Activated T-helper 1 cell treated with anti-CD3 and anti-CD28 coated beads, Interleukin-2, amount 50 U/mL, for 16 hours (primary cell): ENCODE measurements at regions not wholly inside any gene's neighbourhood (a gene's known extent, or its start where the extent isn't known, plus 50 kb on each side); places are given as distances from the start of the nearest gene placed in this dataset.

Experiments used
- DNase-seq, 2 donors: peaks; one replicate each; pipeline ENCODE4 v3.0.0-alpha.2; 2020; ENCODE audit warnings: low read depth in 1 of 2, low spot score in 1 of 2

DNA sequence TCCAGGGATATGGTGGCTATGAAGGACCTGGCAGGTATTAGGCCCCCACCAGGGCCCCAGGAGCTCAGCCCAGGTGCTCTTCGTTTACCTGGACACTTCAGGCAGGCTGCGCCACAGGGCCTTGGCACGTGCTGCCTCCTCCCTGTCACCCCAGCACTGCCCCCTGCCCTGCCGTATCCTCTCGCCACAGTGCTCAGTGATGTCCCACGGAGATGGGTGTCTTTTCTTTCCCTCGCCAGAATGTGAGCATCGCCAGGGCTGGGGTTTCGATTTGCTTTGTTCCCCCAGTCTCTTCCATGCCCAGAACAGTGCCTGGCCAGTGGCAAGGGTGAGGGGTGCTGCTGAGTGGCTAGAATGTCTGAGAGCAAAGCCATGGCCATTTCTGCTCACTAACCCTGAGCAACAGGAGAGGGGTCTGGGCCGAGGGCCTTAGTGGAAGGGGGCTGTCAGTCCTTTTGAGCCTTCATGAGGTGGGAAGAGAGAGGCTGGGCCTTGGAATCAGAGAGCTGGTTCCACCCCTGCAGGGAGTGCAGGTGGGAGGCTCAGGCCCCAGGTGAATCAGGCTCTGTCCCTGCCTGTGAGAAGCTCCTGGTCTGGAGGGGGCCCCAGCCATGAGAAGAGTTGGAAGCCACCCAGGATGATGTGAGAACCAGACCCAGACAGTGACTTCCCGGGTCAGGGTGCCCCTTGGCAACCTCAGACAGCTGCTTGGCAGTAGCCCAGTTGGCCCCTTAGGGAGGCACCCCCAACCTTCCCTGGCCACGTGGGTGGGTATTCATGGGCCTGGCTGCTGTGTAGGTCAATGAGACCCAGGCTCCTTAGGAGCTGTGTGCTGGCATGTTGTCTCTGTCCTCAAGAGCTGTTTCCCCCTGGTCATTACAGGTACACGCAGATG, 129.9 kb upstream of the HS6ST1 start:
- no peak for DNase-seq

DNA sequence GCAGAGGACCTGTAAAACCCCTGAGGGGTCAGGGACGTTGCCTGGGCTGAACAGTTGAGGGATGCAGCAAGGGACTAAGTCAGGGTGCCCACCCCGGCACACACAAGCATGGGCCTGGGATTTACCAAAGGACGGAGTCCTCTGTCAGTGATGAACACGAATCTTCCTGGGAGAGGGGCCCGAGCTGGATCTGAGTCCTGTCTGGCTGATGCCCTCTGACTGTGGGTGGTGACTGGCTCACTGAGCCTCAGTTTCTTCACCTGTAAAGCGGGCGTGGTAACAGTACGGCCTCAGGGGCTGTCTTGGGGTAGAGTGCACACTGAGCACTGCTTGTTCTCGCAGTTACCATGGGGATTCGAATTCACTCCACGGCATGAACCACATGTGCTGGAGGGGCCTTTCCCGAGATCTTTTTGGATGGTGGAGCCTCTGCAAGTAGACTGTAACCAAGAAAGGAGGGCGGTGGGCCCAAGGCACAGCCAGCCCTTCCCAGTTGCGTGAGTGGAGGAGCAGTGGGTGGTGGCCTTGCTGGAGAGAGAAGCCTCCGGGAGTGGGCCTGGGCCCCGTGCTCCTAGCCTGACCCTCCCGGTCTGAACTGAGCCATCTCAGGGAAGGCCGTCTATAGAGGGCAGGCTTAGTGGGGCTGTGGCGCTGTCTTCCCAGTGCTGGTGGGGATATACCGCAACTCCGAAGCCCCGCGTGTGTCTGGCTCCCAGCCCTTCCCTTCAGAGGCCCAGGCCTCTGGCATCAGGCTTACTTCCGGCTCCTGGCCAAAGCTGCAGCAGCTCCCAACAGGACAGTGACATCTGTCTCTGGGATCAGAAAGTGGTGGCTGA, 130.8 kb upstream of the HS6ST1 start:
- DNase-seq: no peak

DNA sequence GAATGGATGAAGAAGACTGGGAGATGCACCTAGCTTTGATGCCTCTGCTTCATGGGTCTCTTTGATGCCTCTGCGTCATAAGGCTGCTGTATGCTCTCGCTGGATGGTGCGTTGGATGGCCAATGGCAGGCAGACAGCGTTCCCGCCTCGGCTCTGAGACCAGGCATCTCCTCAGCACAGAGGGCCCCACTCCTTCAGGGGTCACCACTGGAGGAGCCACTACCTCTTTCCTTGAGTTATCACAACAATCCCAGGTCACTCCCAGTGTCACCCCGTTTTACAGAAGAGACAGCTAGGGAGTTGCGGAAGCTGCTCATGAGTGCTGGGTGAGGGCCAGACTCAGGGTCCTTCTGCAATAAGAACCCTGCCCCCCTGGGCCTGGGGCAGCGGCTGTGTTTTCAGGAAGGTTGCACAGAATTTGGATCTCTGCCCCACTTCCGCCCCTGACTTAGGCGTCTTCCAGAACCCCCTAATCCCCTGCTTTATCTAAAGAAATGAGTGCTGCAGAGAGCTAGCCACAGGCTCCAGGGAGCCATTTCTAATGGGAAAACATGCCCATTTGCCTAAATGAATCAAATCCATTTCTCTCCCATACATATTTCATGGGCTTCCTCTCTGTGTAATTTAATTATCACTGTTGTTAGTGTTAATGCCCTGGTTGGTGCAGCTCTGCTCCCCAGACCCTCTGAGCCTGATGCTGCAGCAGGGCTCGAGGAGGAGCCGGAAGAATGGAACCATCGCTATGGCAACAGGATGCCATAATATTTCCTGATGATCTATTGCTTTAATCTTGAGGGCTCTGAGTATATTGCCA, 131.8 kb upstream of the HS6ST1 start:
- no peak for DNase-seq

DNA sequence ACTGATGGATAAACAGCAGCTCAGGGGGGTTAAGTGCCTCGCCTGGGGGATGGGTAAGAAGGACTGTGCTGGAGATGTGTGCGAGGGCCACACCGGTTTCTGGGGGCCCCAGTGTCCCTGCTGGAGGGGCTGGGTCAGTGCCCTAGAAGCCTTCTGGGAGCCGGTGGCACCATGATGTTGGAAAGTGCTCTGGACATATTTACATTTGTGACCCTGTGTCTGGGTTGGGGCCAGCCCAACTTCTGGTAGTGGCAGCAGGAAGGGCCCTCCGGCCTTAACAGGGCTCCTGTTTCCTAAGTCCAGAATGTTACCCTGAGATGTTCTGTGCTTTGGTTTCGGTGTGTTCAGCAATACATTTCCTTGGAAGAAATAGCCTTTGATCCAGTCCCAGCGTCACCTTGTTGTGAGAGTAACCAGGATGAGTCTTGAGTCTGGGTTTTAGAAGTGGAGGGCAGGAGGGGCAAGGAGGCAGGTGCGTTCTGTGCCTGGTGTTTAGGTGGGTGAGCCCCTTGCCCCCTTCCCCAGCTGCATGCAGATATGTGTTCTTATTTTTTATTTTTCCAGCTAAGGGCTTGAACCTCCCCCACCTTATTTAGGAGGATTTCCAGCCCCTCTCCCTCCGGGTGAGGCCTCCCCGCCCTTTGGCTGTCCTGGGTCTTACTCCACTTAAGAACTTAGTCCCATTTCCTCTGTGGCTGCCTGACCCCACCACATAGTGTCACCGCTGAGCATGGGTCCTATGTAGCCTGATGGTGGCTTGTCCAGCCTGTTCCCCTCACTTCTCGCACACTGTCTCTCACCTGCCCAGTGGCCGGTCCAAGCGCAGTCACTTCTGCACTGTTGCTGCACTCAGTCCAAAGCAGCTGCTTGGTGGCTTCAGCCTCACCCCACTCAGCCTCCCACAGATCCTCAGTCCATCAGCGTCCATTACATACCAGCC, 132.7 kb upstream of the HS6ST1 start:
- no peak for DNase-seq

DNA sequence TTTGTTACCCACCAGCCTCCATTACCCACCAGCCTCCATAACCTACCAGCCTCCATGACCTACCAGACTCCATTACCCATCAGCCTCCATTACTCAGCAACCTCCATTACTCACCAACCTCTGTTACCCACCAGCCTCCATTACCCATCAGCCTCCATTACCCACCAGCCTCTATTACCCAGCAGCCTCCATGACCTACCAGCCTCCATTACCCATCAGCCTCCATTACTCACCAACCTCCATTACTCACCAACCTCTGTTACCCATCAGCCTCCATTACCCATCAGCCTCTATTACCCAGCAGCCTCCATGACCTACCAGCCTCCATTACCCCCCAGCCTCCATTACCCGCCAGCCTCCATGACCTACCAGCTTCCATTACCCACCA, 133.3 kb upstream of the HS6ST1 start:
- DNase-seq: no peak

DNA sequence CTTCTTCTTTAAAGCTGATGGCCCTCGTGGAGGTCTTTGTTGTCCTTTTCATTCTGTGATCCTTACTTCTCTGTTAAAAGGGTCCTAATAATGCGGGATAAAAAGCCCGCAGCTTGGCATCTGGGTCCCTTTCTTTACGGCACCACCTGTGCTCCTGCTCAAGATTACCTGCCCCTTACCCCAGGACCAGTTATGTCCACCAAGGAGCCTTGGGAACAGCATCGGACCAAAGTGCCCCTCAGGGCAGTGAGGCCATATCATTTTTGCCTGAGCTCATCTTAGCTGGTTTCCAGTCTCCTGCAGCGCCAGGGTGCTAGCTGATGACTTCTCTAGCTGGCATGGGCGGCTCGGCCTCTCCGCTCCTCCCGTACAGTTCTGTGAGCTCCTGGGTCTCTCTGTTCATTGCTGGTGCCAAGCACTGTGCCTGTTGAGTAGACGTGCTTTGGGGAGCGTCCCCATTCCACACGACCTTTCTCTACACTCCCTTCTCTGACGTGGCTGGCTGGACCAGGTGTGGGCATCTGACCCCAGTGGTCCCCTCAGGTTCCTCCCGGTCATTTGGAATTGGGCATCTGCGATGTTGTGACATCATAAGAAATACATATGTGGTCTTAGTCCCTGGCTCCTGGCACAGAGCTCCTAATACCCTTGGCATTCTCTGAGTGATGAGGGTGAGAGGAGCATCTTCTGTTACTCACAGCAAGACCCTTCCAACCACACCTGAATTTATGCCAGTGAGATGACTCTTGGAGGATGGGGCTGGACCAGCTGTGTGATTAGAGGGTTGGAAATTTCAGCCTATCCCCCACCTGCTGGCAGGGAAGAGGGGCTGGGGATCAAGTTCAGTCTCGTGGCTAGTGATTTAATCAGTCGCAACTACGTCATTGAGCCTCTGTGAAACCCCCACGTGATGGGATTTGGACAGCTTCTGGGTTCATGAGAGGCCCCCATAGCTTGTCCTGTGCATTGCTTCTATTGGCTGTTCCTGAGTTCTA, 134.2 kb upstream of the HS6ST1 start:
- no peak for DNase-seq

DNA sequence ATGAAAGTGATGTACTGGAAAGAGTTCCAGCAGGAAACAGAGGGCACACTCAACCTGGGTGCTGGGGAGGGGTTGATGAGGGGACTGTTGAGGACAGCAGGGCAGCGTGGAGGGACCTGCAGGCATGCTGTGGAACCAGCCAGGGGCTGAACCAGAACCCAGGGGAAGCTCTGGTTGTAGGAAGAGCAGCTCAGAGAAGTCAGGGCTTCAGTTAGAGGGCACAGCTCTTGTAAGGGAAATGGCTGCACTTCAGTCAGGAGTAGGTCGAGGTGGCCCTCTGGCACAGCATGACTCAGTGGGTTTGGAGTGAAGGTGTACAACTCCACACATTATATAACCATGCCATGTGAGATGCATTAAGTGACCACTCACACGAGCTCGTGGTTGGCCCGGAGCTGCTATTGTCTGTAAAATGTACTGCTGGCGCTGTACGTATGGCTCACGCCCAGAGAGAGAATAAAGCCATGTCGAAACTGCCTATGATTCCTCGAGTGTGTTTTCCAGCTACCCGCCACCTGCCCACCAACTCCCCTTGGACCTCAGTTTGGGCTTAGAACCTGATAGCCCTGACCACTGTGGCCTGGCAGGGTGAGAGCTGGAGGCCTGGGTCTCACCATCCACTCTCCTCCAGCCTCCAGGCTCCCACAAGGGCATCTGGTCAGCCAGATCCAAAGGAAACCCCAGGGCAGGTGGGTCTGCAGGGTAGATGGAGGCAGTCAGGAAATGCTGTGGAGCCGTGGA, 136.5 kb upstream of the HS6ST1 start:
- DNase-seq: no peak

DNA sequence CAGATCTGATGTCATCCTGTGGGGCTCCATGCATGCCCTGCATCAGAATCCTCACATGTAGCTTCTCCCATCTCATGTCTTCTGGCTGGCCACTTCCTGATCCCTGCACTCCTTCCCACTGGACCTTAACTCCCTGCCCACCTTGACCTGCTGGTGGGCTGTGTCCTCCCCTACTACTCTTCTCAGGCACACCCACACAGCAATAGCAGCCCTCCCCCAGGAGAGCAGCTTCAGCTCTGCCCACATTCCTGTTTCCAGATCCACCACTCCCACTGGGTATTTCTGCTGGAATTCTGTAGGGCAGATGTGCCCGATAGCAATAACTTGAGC, 137.0 kb upstream of the HS6ST1 start:
- DNase-seq: no peak

DNA sequence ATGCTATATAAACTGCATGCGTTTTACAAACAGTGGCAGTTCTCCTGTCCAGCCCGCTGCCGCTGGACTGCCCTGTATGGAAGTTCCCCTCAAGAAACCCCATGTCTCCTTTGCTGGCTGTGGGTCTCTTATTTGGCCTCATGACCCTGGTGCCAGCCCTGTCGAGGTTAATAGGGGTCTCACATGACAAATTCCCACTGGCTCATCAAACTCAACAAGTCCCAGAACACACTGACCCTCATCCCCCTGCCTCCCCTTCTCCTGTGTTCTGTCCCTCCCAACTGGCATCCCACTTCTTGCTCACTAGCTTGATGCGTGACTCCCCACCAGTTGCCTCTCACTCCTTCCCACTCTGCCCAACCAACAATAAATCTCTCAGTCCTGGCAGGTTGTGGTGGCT, 137.6 kb upstream of the HS6ST1 start:
- DNase-seq: no peak

DNA sequence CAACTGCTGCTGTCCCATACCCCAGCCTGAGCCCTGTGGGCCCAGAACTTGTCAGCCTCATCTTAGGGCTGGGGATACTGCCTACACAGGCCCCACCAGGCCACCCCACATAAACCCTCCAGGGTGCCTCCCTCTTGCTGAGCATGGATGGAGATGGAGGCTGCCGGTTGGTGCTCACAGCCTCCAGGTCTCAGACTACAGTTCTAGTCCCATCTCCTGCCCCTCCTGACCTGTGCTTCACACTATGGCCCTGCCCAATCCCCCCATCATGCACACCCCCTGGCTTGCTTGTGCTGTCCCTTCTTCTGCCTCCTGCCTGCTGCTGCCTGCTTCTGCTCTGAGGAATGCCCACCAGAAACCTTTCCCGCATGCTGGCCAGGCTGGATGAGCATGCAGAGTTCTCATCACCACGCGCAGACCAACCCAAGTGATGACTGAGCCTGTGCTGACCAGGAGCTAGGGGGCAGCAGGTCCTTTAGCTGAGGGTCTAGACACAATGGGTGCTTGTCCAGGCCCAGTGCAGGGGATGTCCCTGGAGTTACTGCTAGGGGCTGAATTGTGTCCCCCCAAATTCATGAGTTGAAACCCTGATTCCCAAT, 138.4 kb upstream of the HS6ST1 start:
- DNase-seq: no peak

DNA sequence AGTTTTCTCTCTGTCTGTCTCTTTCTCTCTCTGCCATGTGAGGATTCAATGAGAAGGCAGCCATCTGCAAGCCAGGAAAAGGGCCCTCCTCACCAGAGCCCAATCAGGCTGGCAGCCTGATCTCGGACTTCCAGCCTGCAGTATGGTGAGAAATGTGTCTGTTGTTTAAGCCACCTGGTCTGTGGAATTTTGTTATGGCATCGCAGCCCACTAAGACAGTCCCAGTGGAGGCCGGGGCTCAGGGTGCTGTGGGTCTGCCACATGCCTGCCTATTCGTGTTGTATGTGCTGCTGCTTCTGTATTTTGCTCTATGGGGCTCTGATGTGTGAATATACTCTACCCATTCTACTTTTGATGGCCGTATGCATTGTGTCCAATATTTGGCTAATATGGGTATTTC, 139.0 kb upstream of the HS6ST1 start:
- no peak for DNase-seq

DNA sequence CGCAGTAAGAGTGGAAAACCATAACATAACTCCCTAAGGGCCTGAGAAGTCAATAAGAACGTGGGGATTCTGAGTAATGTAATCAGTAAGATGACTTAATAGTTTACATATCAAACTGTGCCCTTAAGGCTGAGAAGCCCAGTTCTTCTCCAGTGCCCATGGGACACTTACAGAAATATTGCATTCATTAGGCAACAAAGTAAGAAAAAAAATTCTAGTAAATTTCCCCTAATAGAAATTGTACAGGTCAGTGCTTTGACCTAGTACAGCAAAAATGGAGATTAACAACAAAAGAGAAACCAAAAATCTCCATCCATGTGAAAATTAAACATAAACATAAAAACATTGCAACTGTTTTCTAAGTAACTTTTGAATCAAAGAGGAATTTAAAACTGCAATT, 139.8 kb upstream of the HS6ST1 start:
- no peak for DNase-seq

DNA sequence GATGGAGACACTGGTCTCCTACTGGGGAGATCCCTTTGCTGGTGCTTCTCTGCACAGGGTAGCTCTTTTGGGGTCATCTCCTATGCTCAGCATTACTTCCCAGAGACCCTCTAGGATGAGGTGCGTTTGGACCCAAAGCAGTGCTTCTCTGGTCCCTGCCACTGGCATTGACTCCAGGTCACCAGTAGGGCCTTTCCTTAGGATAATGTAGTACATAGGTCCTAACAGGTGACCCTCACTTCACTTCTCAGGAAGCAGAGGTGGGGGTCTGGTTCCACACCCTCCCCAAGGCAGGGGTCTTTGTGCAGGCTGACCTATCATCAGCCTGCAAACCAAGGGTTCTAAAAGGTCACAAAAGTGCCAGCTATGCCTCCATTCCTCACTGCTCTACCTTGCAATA, 145.8 kb upstream of the HS6ST1 start:
- DNase-seq: no peak

DNA sequence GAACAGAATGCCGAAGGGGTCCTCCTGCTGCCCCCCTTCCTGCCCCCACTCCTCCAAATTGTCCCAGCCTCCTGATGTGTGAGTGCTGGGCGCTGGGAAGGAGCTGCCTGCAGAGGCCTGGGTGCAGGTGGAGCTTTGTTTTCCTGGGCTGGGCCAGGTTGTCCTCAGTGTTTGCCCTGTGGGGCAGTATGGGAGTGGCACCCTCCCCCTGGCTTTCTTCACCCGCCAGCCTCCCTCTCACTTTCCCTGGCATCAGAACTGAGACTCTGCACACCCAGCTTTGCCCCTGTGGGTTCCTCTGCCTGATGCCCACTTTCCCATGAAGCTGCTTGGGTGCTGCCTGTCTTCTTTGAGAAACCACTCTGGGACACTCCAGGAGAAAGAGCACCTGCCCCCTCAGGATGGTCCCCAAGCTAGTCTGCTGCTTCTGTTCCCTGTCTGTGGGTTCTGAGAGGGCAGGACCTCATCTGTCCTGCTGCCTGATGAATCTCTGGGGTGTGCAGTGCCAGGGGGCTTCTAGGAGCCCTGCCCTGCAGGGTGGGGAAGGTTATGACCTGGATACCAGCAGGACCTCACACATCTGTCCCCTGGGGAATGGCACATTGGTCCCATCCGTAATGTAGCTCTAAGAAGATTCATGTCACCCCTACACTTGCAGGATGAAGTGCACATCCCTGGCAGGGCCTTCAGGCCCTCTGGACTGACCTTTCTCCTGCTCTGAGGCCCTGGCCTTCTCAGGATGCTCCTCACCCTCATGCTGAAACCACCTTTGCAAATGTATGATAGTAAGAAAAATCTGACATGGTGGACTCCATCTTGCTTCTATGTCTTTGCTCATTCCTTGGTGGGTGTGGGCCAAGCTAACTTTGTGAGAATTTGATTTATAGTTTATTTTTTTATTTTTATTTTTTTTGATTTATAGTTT, 146.8 kb upstream of the HS6ST1 start:
- DNase-seq: no peak

DNA sequence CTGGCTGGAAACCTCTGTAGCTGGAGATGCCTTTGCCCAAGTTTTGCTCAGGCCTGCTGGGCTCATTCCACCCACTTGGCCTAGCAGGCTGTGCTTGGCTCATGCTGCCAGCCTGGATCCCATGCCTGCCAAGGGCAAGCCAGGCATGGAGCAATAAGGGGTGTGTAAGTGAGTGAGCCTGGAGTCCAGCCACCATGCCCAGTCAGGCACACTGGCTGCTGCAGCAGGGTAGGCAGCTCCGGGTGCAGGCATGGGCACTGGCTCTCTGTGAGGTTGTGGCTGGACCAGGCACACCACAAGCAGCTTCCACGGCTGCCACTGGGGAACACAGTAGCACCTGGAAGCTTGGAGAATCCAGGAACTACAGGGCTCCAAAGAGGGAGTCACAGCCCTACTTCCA, 147.7 kb upstream of the HS6ST1 start:
- DNase-seq: no peak

DNA sequence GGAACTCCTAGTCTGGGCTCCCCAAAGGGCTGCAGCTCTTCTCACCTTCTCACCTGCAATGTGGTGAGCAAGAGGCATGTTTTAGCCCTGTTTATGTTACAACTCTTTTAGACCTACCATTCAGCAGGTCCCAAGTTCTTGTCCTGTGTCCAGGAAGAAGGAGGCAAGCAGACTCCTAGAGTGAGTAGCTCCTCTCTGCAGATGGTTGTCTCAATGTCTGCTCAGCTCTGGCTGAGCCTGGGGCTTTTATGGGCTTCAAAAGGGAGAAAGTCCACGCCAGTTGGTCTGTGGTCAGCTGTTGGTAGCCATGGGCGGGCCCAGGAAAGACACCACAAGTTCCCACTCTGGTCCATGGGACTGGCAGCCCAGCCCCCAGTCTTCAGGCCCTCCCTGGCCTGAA, 148.1 kb upstream of the HS6ST1 start:
- DNase-seq: no peak

DNA sequence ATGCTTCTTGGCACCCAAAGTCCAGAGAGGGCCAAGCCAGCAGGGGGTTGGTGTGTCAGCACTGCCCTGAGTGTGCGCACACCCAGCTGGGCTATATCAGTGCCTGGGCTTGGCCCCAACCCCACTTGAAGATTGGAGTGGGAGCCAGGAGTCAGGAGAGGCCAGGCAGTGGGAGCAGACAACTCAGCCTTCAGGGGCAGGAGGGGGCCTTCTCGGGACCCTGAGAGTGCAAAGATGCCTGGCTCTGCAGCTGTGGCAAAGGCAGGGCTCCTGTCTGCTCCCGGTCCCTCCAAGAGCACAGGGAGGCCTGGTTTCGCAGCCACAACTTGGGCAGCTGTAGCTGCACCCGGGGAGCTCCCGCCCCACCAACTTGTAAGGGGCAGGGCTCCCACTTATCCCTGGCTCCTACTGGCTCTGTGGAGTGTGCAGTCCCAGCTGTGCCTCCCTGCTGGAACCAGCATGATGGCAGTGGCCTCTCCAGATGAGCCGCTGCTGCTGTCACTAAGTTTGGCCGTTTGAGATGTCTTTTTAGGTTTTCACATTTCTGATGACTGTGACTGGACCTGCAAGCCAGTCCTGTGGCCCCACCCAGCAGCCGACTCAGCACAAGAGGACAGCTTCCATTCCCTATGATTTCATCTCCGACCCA, 148.8 kb upstream of the HS6ST1 start:
- no peak for DNase-seq
